Nephron (organoid): ENCODE measurements at regions not wholly inside any gene's neighbourhood (a gene's known extent, or its start where the extent isn't known, plus 50 kb on each side); places are given as distances from the start of the nearest gene placed in this dataset.
"Not testable (repeated sequence)": the region's sequence is repeated elsewhere in the genome, so short reads cannot be mapped to it uniquely, and the experiment has no call there.

Experiments
- H3K27ac Mint-ChIP-seq, 3 experiments: 2 replicates each; pipeline ENCODE4 v1.8.0; 2020; ENCODE audit warnings: mixed read lengths in 3 of 3, mild to moderate bottlenecking in 2 of 3, moderate library complexity in 1 of 3
- H3K27me3 Mint-ChIP-seq: 2 replicates; pipeline ENCODE4 v1.8.0; 2021; ENCODE audit warnings: low read depth, mild to moderate bottlenecking, moderate library complexity, mixed read lengths
- H3K36me3 Mint-ChIP-seq: 2 replicates; pipeline ENCODE4 v1.8.0; 2020; ENCODE audit warnings: low read depth, mixed read lengths
- H3K4me1 Mint-ChIP-seq: 2 replicates; pipeline ENCODE4 v1.8.0; 2020; ENCODE audit warnings: mixed read lengths
- H3K4me3 Mint-ChIP-seq, 3 experiments: 2 replicates each; pipeline ENCODE4 v1.8.0; 2020; ENCODE audit warnings: mild to moderate bottlenecking in 3 of 3, mixed read lengths in 3 of 3, moderate library complexity in 2 of 3
- H3K9me3 Mint-ChIP-seq: 2 replicates; pipeline ENCODE4 v1.8.0; 2020; ENCODE audit warnings: mixed read lengths
- CTCF ChIP-seq, 3 experiments: fragments of 200-600 bp; sonication (generic); IDR thresholded peaks; one replicate each; pipeline ENCODE4 v1.5.0; 2021; ENCODE audit warnings: antibody characterized with exemption in 3 of 3; ENCODE audit not compliant: unreplicated experiment in 3 of 3

- not testable (repeated sequence) for H3K9me3 Mint-ChIP-seq, H3K4me1 Mint-ChIP-seq, H3K27me3 Mint-ChIP-seq, H3K36me3 Mint-ChIP-seq, H3K4me3 Mint-ChIP-seq, H3K27ac Mint-ChIP-seq
- peak; percentile 18 to 46 (median 30) for TF ChIP-seq CTCF (IDR thresholded peaks at IDR 0.05; ENCODE audit: unreplicated experiment in 3 of 3)
These were observed 153.6 kb upstream of the EFCAB3 start for GRCh38 chr17:62226610-62227240.

DNA sequence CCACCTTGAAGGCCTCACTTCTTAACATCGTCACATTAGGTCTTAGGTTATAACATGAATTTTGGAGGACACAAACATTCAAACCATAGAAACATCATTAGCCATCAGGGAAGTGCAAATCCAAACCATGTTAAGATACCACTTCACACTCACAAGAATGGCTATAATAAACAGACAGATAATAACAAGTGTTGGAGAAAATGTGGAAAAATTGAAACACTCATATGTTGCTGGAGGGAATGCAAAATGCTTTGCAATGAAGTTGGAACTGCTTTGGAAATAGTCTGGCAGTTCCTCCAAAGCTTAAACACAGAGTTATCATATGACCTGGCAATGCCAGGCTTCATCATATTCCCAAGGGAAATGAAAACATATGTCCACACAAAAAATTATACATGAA lies 156.8 kb upstream of the EFCAB3 start:
- H3K27ac Mint-ChIP-seq, H3K27me3 Mint-ChIP-seq, H3K36me3 Mint-ChIP-seq, H3K4me1 Mint-ChIP-seq, H3K4me3 Mint-ChIP-seq, H3K9me3 Mint-ChIP-seq: not testable (repeated sequence)

DNA sequence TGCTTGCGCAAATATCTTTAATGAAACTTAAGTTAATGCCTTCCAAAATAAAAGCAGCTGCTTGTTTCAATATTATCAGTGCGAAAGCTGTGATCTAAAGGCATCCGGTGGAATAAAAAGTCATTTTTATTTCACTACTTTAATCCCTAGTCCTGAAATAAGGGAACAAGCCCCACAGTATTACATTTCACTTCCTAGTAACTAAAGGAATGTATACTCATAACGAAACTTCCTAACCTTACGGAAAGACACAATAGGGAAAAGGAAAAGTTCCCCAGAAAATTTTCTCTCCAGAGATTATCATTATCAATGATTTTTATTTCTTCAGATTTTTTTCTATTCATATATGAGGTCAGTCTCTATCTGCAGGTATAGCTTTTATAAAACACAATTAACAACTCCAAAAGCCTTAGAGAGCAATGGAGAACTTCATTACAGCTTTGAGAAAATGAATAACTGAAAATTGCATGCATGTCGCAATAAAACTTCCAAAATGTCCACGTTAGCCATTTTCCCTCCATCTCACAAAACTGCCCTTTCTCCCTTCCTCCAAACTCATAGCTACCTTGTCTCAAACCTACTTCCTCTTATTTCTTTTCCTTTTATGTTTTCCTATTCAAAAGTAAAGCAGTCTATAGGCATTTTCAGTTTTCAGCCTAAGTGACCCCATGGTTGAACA lies 154.3 kb upstream of the MED13 start:
- Mint-ChIP-seq H3K27me3 (no peaks in the 10 kb centered on the region), H3K36me3 (no peaks in the 10 kb centered on the region), H3K27ac (no peak overlapping the region), H3K4me3 (no peak overlapping the region), H3K4me1 (peaks cover 5% of the 10 kb centered on the region), H3K9me3 (peaks cover 6% of the 10 kb centered on the region)
- TF ChIP-seq CTCF (IDR thresholded peaks at IDR 0.05; ENCODE audit: unreplicated experiment in 3 of 3), result no peak

DNA sequence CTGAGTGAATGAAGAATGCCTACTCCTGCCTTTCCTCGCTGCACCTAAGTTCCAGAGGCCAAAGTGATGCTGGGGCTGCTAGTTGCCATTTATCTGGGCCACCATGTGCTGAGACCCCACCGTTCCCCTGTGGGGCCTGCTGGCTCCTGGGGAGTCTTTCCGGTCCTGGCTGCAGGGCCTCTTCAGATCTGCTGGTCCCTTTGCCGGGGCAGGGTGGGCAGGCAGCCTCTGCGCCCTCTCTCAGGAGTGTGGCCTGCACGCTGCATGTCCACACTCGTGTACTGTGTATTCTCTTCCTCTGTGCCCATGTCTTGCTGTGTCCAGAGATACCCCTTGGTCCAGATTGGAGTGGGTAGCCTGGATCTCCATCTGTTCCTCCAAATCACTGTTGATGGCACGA lies 151.8 kb upstream of the MED13 start:
- H3K36me3 Mint-ChIP-seq, result no peaks in the 10 kb centered on the region
- H3K4me1 Mint-ChIP-seq, result peaks cover 5% of the 10 kb centered on the region
- no peak overlapping the region for H3K27ac Mint-ChIP-seq
- TF ChIP-seq CTCF (IDR thresholded peaks at IDR 0.05; ENCODE audit: unreplicated experiment in 3 of 3), result no peak
- H3K9me3 Mint-ChIP-seq, result peaks cover 8% of the 10 kb centered on the region
- H3K4me3 Mint-ChIP-seq, result no peak overlapping the region
- H3K27me3 Mint-ChIP-seq, result no peaks in the 10 kb centered on the region

DNA sequence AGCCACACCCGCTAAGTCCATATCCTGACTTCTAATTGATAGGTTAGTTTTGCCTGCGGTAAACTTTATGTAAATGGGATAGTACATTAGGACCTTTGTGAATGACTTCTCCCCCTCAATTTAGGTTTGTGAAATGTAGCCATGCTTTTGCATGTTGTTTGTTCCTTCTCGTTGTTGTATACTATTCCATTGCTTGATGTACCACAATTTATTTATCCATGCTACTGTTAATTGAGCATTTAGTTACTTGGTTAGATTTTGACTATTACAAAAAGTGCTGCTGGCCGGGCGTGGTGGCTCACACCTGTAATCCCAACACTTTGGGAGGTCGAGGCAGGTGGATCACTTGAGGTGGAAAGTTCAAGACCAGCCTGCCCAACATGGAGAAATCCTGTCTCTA lies 150.8 kb upstream of the MED13 start:
- H3K4me1 Mint-ChIP-seq, H3K4me3 Mint-ChIP-seq, H3K36me3 Mint-ChIP-seq, H3K9me3 Mint-ChIP-seq, H3K27ac Mint-ChIP-seq, H3K27me3 Mint-ChIP-seq: not testable (repeated sequence)

GRCh38 chr17:62206550-62206949 lies 141.5 kb upstream of the MED13 start:
- no peaks in the 10 kb centered on the region for H3K4me1 Mint-ChIP-seq

GRCh38 chr17:62197156-62197555 lies 132.1 kb upstream of the MED13 start:
- not testable (repeated sequence) for H3K27me3 Mint-ChIP-seq, H3K9me3 Mint-ChIP-seq, H3K4me3 Mint-ChIP-seq, H3K4me1 Mint-ChIP-seq, H3K27ac Mint-ChIP-seq, H3K36me3 Mint-ChIP-seq

More at GRCh38 chr17:62206550-62206949, 141.5 kb upstream of the MED13 start:
- H3K27me3 Mint-ChIP-seq, result no peaks in the 10 kb centered on the region
- peak overlapping the region in 1 of 3 experiments; percentile 69 for H3K27ac Mint-ChIP-seq
- TF ChIP-seq CTCF (IDR thresholded peaks at IDR 0.05; ENCODE audit: unreplicated experiment in 3 of 3), result no peak
- H3K9me3 Mint-ChIP-seq, result peaks cover 8% of the 10 kb centered on the region
- peaks cover 3% of the 10 kb centered on the region for H3K36me3 Mint-ChIP-seq
- no peak overlapping the region for H3K4me3 Mint-ChIP-seq

- not testable (repeated sequence) for H3K9me3 Mint-ChIP-seq, H3K27me3 Mint-ChIP-seq, H3K36me3 Mint-ChIP-seq, H3K27ac Mint-ChIP-seq, H3K4me3 Mint-ChIP-seq, H3K4me1 Mint-ChIP-seq
These were observed 131.5 kb upstream of the MED13 start for GRCh38 chr17:62196587-62196986.
